ENCODE measurements at regions not wholly inside any gene's neighbourhood (a gene's known extent, or its start where the extent isn't known, plus 50 kb on each side); places are given as distances from the start of the nearest gene placed in this dataset.

GRCh38 chr10:4632757-4633156 is 193.2 kb upstream of the AKR1E2 start:
- Histone ChIP-seq H3K79me2 (ENCODE audit: control insufficient read depth, low read length) (no peaks in the 10 kb centered on the region), H3K4me2 (ENCODE audit: low read length) (no peak overlapping the region), H3K4me1 (ENCODE audit: control insufficient read depth, low read length) (no peaks in the 10 kb centered on the region)

GRCh38 chr10:4626919-4627318 is 199.1 kb upstream of the AKR1E2 start:
- H3F3A ChIP-seq (ENCODE audit: control insufficient read depth, insufficient read depth) = no peaks in the 10 kb centered on the region
- H3K4me2 ChIP-seq (ENCODE audit: low read length) = no peak overlapping the region
- H3K27me3 ChIP-seq (ENCODE audit: control insufficient read depth, low read length) = no peaks in the 10 kb centered on the region
- no peaks in the 10 kb centered on the region for H3K79me2 ChIP-seq (ENCODE audit: control insufficient read depth, low read length)
- H3K9me2 ChIP-seq (replicated peaks; ENCODE audit: control insufficient read depth, low read length) = no peaks in the 10 kb centered on the region
- no peak overlapping the region for H3K4me3 ChIP-seq (ENCODE audit: low read length)
- no peaks in the 10 kb centered on the region for H3K36me3 ChIP-seq (ENCODE audit: control insufficient read depth, low read length)
- no peak overlapping the region for H3K27ac ChIP-seq (ENCODE audit: low read depth, low read length)
- no peaks in the 10 kb centered on the region for H3K9me3 ChIP-seq (ENCODE audit: control insufficient read depth, insufficient read depth, low read length)
- TF ChIP-seq EZH2phosphoT487 (IDR thresholded peaks at IDR 0.05; ENCODE audit: borderline replicate concordance, low read length) = no peak
- no peak for TF ChIP-seq CTCF (IDR thresholded peaks at IDR 0.05; ENCODE audit: low read depth, low read length, poor library complexity, severe bottlenecking)
- no peaks in the 10 kb centered on the region for H3K4me1 ChIP-seq (ENCODE audit: control insufficient read depth, low read length)
- H4K20me1 ChIP-seq (ENCODE audit: control insufficient read depth, insufficient read depth, low read depth, low read length) = no peaks in the 10 kb centered on the region

More at GRCh38 chr10:4632757-4633156, 193.2 kb upstream of the AKR1E2 start:
- Histone ChIP-seq H3K4me3 (ENCODE audit: low read length) (no peak overlapping the region), H3K9me2 (replicated peaks; ENCODE audit: control insufficient read depth, low read length) (no peaks in the 10 kb centered on the region), H3K27ac (ENCODE audit: low read depth, low read length) (no peak overlapping the region), H3K36me3 (ENCODE audit: control insufficient read depth, low read length) (no peaks in the 10 kb centered on the region), H3F3A (ENCODE audit: control insufficient read depth, insufficient read depth) (no peaks in the 10 kb centered on the region), H3K9me3 (ENCODE audit: control insufficient read depth, insufficient read depth, low read length) (no peaks in the 10 kb centered on the region), H4K20me1 (ENCODE audit: control insufficient read depth, insufficient read depth, low read depth, low read length) (no peaks in the 10 kb centered on the region), H3K27me3 (ENCODE audit: control insufficient read depth, low read length) (no peaks in the 10 kb centered on the region)
- TF ChIP-seq EZH2phosphoT487 (IDR thresholded peaks at IDR 0.05; ENCODE audit: borderline replicate concordance, low read length) = no peak
- TF ChIP-seq CTCF (IDR thresholded peaks at IDR 0.05; ENCODE audit: low read depth, low read length, poor library complexity, severe bottlenecking) = no peak

GRCh38 chr10:4623757-4624420 is 202.1 kb upstream of the AKR1E2 start:
- no peak overlapping the region for H3K4me3 ChIP-seq (ENCODE audit: low read length)
- no peaks in the 10 kb centered on the region for H3K79me2 ChIP-seq (ENCODE audit: control insufficient read depth, low read length)
- TF ChIP-seq EZH2phosphoT487 (IDR thresholded peaks at IDR 0.05; ENCODE audit: borderline replicate concordance, low read length) = no peak
- no peak for TF ChIP-seq CTCF (IDR thresholded peaks at IDR 0.05; ENCODE audit: low read depth, low read length, poor library complexity, severe bottlenecking)
- H3K27me3 ChIP-seq (ENCODE audit: control insufficient read depth, low read length) = no peaks in the 10 kb centered on the region
- peaks cover 2% of the 10 kb centered on the region; the same call in 1 of the 2 replicates for H3K9me3 ChIP-seq (ENCODE audit: control insufficient read depth, insufficient read depth, low read length)
- no peak overlapping the region for H3K4me2 ChIP-seq (ENCODE audit: low read length)
- H3K4me1 ChIP-seq (ENCODE audit: control insufficient read depth, low read length) = no peaks in the 10 kb centered on the region
- H3F3A ChIP-seq (ENCODE audit: control insufficient read depth, insufficient read depth) = no peaks in the 10 kb centered on the region
- H4K20me1 ChIP-seq (ENCODE audit: control insufficient read depth, insufficient read depth, low read depth, low read length) = no peaks in the 10 kb centered on the region
- H3K9me2 ChIP-seq (replicated peaks; ENCODE audit: control insufficient read depth, low read length) = no peaks in the 10 kb centered on the region
- H3K36me3 ChIP-seq (ENCODE audit: control insufficient read depth, low read length) = no peaks in the 10 kb centered on the region
- H3K27ac ChIP-seq (ENCODE audit: low read depth, low read length) = no peak overlapping the region
